ENCODE measurements at regions not wholly inside any gene's neighbourhood (a gene's known extent, or its start where the extent isn't known, plus 50 kb on each side); places are given as distances from the start of the nearest gene placed in this dataset. TPM values are rescaled to one million over a fixed set of nuclear protein-coding genes. Genes with fewer than 3 reads are reported as not detected.

DNA sequence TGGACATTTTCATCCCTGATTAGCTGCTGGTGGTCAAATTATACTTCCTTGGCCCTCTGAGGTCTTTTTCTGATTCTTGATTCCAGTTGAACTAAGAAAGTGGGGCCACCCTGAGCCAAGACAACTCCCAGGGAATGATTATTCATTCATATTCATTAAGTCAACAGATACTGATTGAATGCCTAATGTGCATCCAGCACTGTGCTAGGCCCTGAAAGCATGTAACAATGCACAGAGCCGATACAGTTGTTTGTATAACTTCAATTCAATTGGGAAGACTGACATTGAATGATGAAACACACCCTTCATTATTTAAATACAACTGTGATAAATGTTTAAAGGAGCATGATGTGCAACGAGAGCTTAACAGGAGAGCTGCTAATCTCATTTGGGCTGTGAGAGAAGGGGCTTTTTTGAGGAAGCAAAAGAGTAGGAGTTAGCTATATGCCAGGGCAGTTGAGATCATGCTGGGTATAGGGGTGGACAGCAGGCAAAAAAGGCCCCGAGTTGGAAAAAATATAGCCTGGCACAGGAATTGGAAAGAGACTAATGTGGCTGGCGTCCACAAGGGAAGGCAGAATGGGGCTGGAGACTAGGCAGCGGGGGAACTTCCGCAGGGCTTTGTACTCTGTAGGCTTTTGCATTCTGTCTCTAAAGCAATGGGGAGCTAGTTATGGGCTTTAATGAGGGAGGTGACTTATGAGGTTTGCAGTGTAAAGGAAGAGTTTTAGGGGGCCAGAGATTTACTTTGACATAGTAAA is 57.2 kb upstream of the ACVR1 start:
- no peak for DNase-seq

DNA sequence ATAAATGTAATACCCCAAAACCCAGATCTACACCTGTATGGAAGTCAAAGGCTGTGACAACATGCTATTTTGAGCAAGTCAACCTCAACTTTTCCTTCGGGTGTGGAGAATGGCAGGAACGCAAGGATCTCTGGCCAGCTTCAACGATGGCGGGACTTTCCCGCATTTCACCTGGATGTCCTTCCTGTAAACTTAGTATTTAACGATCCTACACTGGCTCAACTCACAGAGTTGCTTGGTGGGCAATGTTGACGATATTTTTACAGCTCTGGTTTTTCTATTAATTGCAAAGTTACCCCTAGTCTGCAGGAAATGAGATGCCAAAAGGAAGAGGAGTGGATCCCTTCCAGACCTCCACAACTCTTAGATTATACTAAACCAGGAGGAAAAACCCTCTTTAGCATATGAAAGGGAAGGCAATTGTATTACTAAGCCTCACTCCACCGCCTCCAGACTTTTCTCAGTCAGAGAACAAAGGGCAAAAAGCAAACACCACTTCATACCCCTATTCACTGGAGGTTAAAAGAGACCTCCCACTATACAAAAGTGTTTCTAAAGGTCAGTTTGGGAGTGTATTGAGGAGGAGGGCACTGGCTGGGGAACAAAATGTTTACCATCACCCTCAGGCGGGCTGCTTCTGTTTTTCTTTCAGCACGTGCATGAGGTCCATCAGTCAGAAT is 56.5 kb upstream of the ACVR1 start:
- no peak for DNase-seq

DNA sequence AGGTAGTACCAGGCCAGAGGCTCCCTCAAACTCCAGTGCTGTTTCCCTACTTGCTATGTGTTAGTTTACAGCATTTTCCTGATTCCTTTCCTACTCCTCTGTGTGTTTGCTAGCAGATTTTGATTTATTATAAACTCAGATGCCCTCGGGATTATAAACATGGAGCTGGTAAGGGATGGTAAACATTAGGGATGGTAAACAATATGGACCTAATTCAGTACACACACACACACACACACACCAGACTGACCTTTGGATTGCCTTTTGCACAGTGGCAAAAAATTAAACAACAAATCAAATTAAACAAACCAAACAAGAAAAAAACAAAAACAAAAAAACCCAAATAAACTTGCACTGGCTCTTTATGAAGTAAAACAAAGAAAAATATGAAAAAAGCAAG is 55.4 kb upstream of the ACVR1 start:
- DNase-seq = no peak

DNA sequence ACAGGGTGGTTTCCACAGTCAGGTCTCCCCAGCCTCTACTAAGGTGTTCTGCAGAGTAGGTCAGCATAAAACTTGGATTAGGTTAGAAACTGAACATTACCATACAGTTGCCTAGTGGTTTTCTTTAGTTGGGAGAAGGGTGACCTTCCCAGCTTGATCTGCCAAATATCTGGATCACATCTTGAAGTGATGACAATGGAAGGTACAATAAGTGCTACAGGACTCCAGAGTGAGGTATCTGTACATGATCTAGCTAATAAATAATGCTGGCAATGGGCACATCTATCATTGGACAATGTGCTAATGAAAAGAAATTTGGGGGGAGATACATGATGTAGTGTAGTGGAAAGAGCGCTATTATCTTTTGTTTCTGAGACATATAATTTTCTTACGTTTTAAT is 54.6 kb upstream of the ACVR1 start:
- no peak for DNase-seq

DNA sequence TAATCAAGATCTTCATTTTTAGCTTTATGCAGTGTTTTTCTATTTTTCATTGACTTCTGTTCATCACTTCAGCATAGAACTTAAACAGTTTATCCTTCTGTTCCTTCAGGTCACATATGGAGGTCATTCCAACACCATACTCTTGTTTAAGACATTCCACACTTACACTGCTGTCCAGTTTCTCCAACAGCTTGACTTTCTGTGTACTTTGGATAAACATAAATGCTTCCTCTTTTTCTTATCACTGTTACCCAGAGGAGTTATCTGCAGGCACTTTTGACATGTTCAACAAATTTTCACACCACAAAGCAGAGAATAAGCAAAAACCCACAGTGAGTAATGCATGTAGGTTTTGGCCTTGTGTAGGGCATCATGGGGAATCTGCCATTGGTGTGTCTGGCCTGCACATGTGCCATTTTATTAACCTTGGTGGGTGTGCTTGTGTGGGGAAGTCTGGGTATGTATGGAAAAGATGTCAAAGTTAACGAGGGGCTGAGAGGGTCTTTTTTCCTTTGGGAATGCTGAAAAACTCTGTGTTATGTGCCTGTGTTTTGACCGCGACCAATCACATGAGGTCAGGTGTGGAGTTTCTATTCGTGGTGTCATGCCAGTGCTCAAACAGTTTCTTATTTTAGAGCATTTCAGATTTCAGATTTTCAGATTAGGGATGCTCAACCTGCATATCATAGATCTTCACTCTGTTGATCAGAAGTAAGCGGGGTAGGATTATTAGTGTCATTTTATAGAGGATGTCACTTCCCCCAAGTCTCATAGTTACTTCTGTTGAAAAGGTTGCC is 53.9 kb upstream of the ACVR1 start:
- no peak for DNase-seq

DNA sequence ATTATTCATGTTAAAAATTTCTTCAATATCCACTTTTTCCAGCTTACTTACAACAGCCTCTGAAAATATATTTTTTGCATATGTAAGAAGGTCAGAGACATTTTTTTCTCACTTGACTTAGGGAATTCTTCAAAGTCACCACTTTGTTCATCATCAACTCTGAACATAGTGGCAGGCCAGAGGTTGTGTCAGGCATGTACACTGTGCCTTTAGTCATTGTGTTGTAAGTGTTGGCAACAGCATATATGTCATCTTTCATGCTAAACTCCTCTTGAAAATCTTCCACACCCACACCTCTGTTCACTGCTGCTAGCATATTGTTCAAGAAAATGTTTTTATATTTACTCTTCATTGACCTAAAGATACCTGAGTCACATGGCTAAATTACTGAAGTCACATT is 52.2 kb upstream of the ACVR1 start:
- no peak for DNase-seq

DNA sequence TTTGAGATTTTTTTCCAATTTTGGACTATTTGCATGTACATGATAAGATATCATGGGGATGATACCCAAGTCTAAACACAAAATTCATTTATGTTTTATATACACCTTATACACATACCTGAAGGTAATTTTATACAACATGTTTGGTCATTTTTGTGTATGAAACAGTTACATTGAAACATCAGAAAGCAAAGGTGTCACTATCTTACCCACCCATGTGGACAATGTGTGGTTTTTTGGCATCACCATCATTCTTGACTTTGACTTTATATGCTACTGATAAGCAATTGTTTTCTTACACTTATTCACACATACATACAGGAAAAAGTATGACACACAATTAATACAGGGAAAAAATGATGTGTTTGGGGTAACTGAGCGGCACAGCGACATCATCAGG is 51.0 kb upstream of the ACVR1 start:
- no peak for DNase-seq

Small RNA genes lying in the stretch of these regions (small RNA-seq; reads per million reads assigned to genes)
- not detected for gene RNU6-932P
